Umbilical cord (tissue), 1 donor: ENCODE measurements at regions not wholly inside any gene's neighbourhood (a gene's known extent, or its start where the extent isn't known, plus 50 kb on each side); places are given as distances from the start of the nearest gene placed in this dataset.

Experiments
- DNase-seq: peaks from one replicate; pipeline ENCODE4 v3.0.0-alpha.2; 2015; ENCODE audit warnings: low spot score

GRCh38 chr16:54231919-54232318 lies 54.7 kb downstream of the IRX3 start:
- DNase-seq, result no peak

GRCh38 chr16:54231336-54231735 lies 55.3 kb downstream of the IRX3 start:
- DNase-seq, result no peak

- no peak for DNase-seq
These were observed 58.3 kb downstream of the IRX3 start for GRCh38 chr16:54228325-54228724.

- no peak for DNase-seq
These were observed 60.1 kb downstream of the IRX3 start for GRCh38 chr16:54226296-54227010.

GRCh38 chr16:54219709-54220108 lies 66.9 kb downstream of the IRX3 start:
- no peak for DNase-seq

- no peak for DNase-seq
These were observed 69.9 kb downstream of the IRX3 start for GRCh38 chr16:54216688-54217087.

- DNase-seq, result peak; percentile 29
These were observed 70.3 kb downstream of the IRX3 start for GRCh38 chr16:54216268-54216667.

GRCh38 chr16:54215471-54215870 lies 71.1 kb downstream of the IRX3 start:
- no peak for DNase-seq

GRCh38 chr16:54213322-54213721 lies 73.3 kb downstream of the IRX3 start:
- no peak for DNase-seq

GRCh38 chr16:54212893-54213292 lies 73.7 kb downstream of the IRX3 start:
- no peak for DNase-seq

- no peak for DNase-seq
These were observed 75.4 kb downstream of the IRX3 start for GRCh38 chr16:54211203-54211602.

- peak; percentile 56 for DNase-seq
These were observed 76.0 kb downstream of the IRX3 start for GRCh38 chr16:54210452-54211125.

GRCh38 chr16:54208237-54208636 lies 78.3 kb downstream of the IRX3 start:
- DNase-seq, result peak; percentile 78

- DNase-seq, result no peak
These were observed 78.8 kb downstream of the IRX3 start for GRCh38 chr16:54207837-54208236.

GRCh38 chr16:54204756-54205155 lies 81.8 kb downstream of the IRX3 start:
- DNase-seq, result no peak

GRCh38 chr16:54203851-54204505 lies 82.6 kb downstream of the IRX3 start:
- no peak for DNase-seq

GRCh38 chr16:54203384-54203783 lies 83.2 kb downstream of the IRX3 start:
- DNase-seq, result no peak
